ENCODE measurements at regions not wholly inside any gene's neighbourhood (a gene's known extent, or its start where the extent isn't known, plus 50 kb on each side); places are given as distances from the start of the nearest gene placed in this dataset.
"Not testable (repeated sequence)": the region's sequence is repeated elsewhere in the genome, so short reads cannot be mapped to it uniquely, and the experiment has no call there.

GRCh38 chr13:89165685-89166084 is 1494.5 kb downstream of the SLITRK5 start:
- Mint-ChIP-seq H3K4me1 (no peaks in the 10 kb centered on the region), H3K9me3 (ENCODE audit: low read depth) (peaks cover 8% of the 10 kb centered on the region), H3K27ac (no peak overlapping the region), H3K4me3 (no peak overlapping the region), H3K27me3 (no peaks in the 10 kb centered on the region), H3K36me3 (no peaks in the 10 kb centered on the region)
- DNase-seq = no peak
- CTCF ChIA-PET = no interaction called here
- no peak for ATAC-seq

- Mint-ChIP-seq H3K4me1 (no peaks in the 10 kb centered on the region), H3K36me3 (no peaks in the 10 kb centered on the region), H3K9me3 (ENCODE audit: low read depth) (peaks cover 8% of the 10 kb centered on the region), H3K4me3 (no peak overlapping the region), H3K27me3 (no peaks in the 10 kb centered on the region), H3K27ac (no peak overlapping the region)
- DNase-seq (no peak), ATAC-seq (no peak)
- CTCF ChIA-PET = no interaction called here
These were observed 1498.8 kb downstream of the SLITRK5 start for GRCh38 chr13:89169951-89170350.

GRCh38 chr13:89181041-89181440 is 1509.9 kb downstream of the SLITRK5 start:
- ATAC-seq = no peak
- CTCF ChIA-PET = no interaction called here
- Mint-ChIP-seq H3K27me3 (no peaks in the 10 kb centered on the region), H3K27ac (no peak overlapping the region), H3K4me1 (no peaks in the 10 kb centered on the region), H3K9me3 (ENCODE audit: low read depth) (peaks cover 15% of the 10 kb centered on the region), H3K4me3 (no peak overlapping the region), H3K36me3 (no peaks in the 10 kb centered on the region)
- DNase-seq = no peak

- H3K4me1 Mint-ChIP-seq = no peaks in the 10 kb centered on the region
- no peaks in the 10 kb centered on the region for H3K27me3 Mint-ChIP-seq
- no peaks in the 10 kb centered on the region for H3K36me3 Mint-ChIP-seq
- DNase-seq = no peak
- H3K27ac Mint-ChIP-seq = no peak overlapping the region
- CTCF ChIA-PET = no interaction called here
- no peak for ATAC-seq
- H3K9me3 Mint-ChIP-seq (ENCODE audit: low read depth) = peaks cover 14% of the 10 kb centered on the region
- H3K4me3 Mint-ChIP-seq = no peak overlapping the region
These were observed 1528.0 kb downstream of the SLITRK5 start for GRCh38 chr13:89199138-89199537.

- no peak for DNase-seq
- no peak overlapping the region for H3K4me3 Mint-ChIP-seq
- peaks cover 2% of the 10 kb centered on the region for H3K9me3 Mint-ChIP-seq (ENCODE audit: low read depth)
- no peaks in the 10 kb centered on the region for H3K27me3 Mint-ChIP-seq
- H3K36me3 Mint-ChIP-seq = no peaks in the 10 kb centered on the region
- CTCF ChIA-PET = no interaction called here
- no peaks in the 10 kb centered on the region for H3K4me1 Mint-ChIP-seq
- no peak for ATAC-seq
- no peak overlapping the region for H3K27ac Mint-ChIP-seq
These were observed 1533.3 kb downstream of the SLITRK5 start for GRCh38 chr13:89204435-89204834.

- DNase-seq (no peak), ATAC-seq (no peak)
- CTCF ChIA-PET = no interaction called here
- H3K4me3 Mint-ChIP-seq = no peak overlapping the region
- peaks cover 2% of the 10 kb centered on the region for H3K9me3 Mint-ChIP-seq (ENCODE audit: low read depth)
- H3K27me3 Mint-ChIP-seq = no peaks in the 10 kb centered on the region
- H3K36me3 Mint-ChIP-seq = no peaks in the 10 kb centered on the region
- H3K27ac Mint-ChIP-seq = no peak overlapping the region
- no peaks in the 10 kb centered on the region for H3K4me1 Mint-ChIP-seq
These were observed 1534.8 kb downstream of the SLITRK5 start for GRCh38 chr13:89205856-89206520.

GRCh38 chr13:89212186-89212585 is 1541.0 kb downstream of the SLITRK5 start:
- no peak for ATAC-seq
- H3K4me1 Mint-ChIP-seq = no peaks in the 10 kb centered on the region
- H3K27ac Mint-ChIP-seq = no peak overlapping the region
- no peak for DNase-seq
- no peaks in the 10 kb centered on the region for H3K36me3 Mint-ChIP-seq
- H3K4me3 Mint-ChIP-seq = no peak overlapping the region
- peaks cover 4% of the 10 kb centered on the region for H3K9me3 Mint-ChIP-seq (ENCODE audit: low read depth)
- H3K27me3 Mint-ChIP-seq = no peaks in the 10 kb centered on the region
- CTCF ChIA-PET = no interaction called here

- Mint-ChIP-seq H3K4me1 (no peaks in the 10 kb centered on the region), H3K27ac (no peak overlapping the region), H3K36me3 (no peaks in the 10 kb centered on the region), H3K4me3 (no peak overlapping the region), H3K27me3 (no peaks in the 10 kb centered on the region), H3K9me3 (ENCODE audit: low read depth) (peaks cover 5% of the 10 kb centered on the region)
- DNase-seq = no peak
- no peak for ATAC-seq
- CTCF ChIA-PET = no interaction called here
These were observed 1543.0 kb downstream of the SLITRK5 start for GRCh38 chr13:89214185-89214584.

GRCh38 chr13:89215319-89215718 is 1544.1 kb downstream of the SLITRK5 start:
- not testable (repeated sequence) for H3K4me3 Mint-ChIP-seq

GRCh38 chr13:89217813-89218212 is 1546.6 kb downstream of the SLITRK5 start:
- no peaks in the 10 kb centered on the region for H3K27me3 Mint-ChIP-seq
- H3K27ac Mint-ChIP-seq = no peak overlapping the region

More at GRCh38 chr13:89215319-89215718, 1544.1 kb downstream of the SLITRK5 start:
- H3K27ac Mint-ChIP-seq; H3K9me3 Mint-ChIP-seq (ENCODE audit: low read depth); H3K4me1 Mint-ChIP-seq; H3K36me3 Mint-ChIP-seq; CTCF ChIA-PET; DNase-seq; ATAC-seq; H3K27me3 Mint-ChIP-seq: not testable (repeated sequence)

GRCh38 chr13:89221557-89222158 is 1550.5 kb downstream of the SLITRK5 start:
- H3K4me1 Mint-ChIP-seq = no peaks in the 10 kb centered on the region
- H3K36me3 Mint-ChIP-seq = no peaks in the 10 kb centered on the region
- H3K27me3 Mint-ChIP-seq = no peaks in the 10 kb centered on the region
- H3K27ac Mint-ChIP-seq = no peak overlapping the region
- H3K9me3 Mint-ChIP-seq (ENCODE audit: low read depth) = peaks cover 13% of the 10 kb centered on the region
- ATAC-seq = no peak
- no peak for DNase-seq
- CTCF ChIA-PET = no interaction called here
- no peak overlapping the region for H3K4me3 Mint-ChIP-seq

More at GRCh38 chr13:89217813-89218212, 1546.6 kb downstream of the SLITRK5 start:
- no peak overlapping the region for H3K4me3 Mint-ChIP-seq
- H3K9me3 Mint-ChIP-seq (ENCODE audit: low read depth) = peaks cover 12% of the 10 kb centered on the region
- no peaks in the 10 kb centered on the region for H3K36me3 Mint-ChIP-seq
- H3K4me1 Mint-ChIP-seq = no peaks in the 10 kb centered on the region
- no peak for DNase-seq
- ATAC-seq = no peak
- CTCF ChIA-PET = no interaction called here

GRCh38 chr13:89227356-89227755 is 1556.2 kb downstream of the SLITRK5 start:
- Mint-ChIP-seq H3K4me3 (no peak overlapping the region), H3K9me3 (ENCODE audit: low read depth) (peaks cover 8% of the 10 kb centered on the region), H3K27ac (no peak overlapping the region), H3K27me3 (no peaks in the 10 kb centered on the region), H3K36me3 (no peaks in the 10 kb centered on the region), H3K4me1 (no peaks in the 10 kb centered on the region)
- CTCF ChIA-PET = no interaction called here
- ATAC-seq (no peak), DNase-seq (no peak)

GRCh38 chr13:89238496-89238895 is 1567.3 kb downstream of the SLITRK5 start:
- Mint-ChIP-seq H3K27ac (no peak overlapping the region), H3K27me3 (no peaks in the 10 kb centered on the region), H3K9me3 (ENCODE audit: low read depth) (peaks cover 2% of the 10 kb centered on the region), H3K4me3 (no peak overlapping the region), H3K36me3 (no peaks in the 10 kb centered on the region), H3K4me1 (no peaks in the 10 kb centered on the region)
- CTCF ChIA-PET = no interaction called here
- DNase-seq (no peak), ATAC-seq (no peak)

- H3K4me1 Mint-ChIP-seq = no peaks in the 10 kb centered on the region
- CTCF ChIA-PET = no interaction called here
- H3K4me3 Mint-ChIP-seq = no peak overlapping the region
- no peaks in the 10 kb centered on the region for H3K36me3 Mint-ChIP-seq
- peaks cover 2% of the 10 kb centered on the region for H3K9me3 Mint-ChIP-seq (ENCODE audit: low read depth)
- ATAC-seq (no peak), DNase-seq (no peak)
- no peak overlapping the region for H3K27ac Mint-ChIP-seq
- H3K27me3 Mint-ChIP-seq = no peaks in the 10 kb centered on the region
These were observed 1568.4 kb downstream of the SLITRK5 start for GRCh38 chr13:89239361-89240127.

Measured in activated CD8-positive, alpha-beta memory T cell treated with anti-CD3 and anti-CD28 coated beads, Interleukin-2, amount 10 ng/mL, durations not matched to agents 7 days and 5 days (primary cell).